KMS-11 (cell line): ENCODE measurements at regions not wholly inside any gene's neighbourhood (a gene's known extent, or its start where the extent isn't known, plus 50 kb on each side); places are given as distances from the start of the nearest gene placed in this dataset.

ENCODE experiments used
- H2AFZ ChIP-seq: fragments of 200-600 bp; sonication (generic); 2 replicates; pipeline ENCODE4 v1.6.1; 2016; ENCODE audit warnings: antibody characterized with exemption, mixed run types, low read depth
- H3K27ac ChIP-seq: fragments of 200-600 bp; sonication (generic); 2 replicates; pipeline ENCODE4 v1.6.1; 2016; ENCODE audit warnings: mild to moderate bottlenecking, mixed run types
- H3K27me3 ChIP-seq: fragments of 200-600 bp; sonication (generic); 2 replicates; pipeline ENCODE4 v1.6.1; 2017; ENCODE audit warnings: mild to moderate bottlenecking, low read depth, mixed run types, moderate library complexity; ENCODE audit not compliant: insufficient read depth
- H3K36me3 ChIP-seq: fragments of 200-600 bp; sonication (generic); 2 replicates; pipeline ENCODE4 v1.6.1; 2017; ENCODE audit warnings: mild to moderate bottlenecking, mixed run types; ENCODE audit not compliant: insufficient read depth
- H3K4me1 ChIP-seq: fragments of 200-600 bp; sonication (generic); 2 replicates; pipeline ENCODE4 v1.6.1; 2016; ENCODE audit warnings: mild to moderate bottlenecking, low read depth, mixed run types; ENCODE audit not compliant: poor library complexity, severe bottlenecking
- H3K4me2 ChIP-seq: fragments of 200-600 bp; sonication (generic); 2 replicates; pipeline ENCODE4 v1.7.0; 2016; ENCODE audit warnings: mild to moderate bottlenecking, mixed run types
- H3K4me3 ChIP-seq: fragments of 200-600 bp; sonication (generic); IDR thresholded peaks from 2 replicates; pipeline ENCODE4 v1.6.1; 2017; ENCODE audit warnings: low read depth, low read length, mixed read lengths; ENCODE audit not compliant: insufficient read depth
- H3K79me2 ChIP-seq: fragments of 200-600 bp; sonication (generic); 2 replicates; pipeline ENCODE4 v1.6.1; 2016; ENCODE audit warnings: low read depth, mixed run types; ENCODE audit not compliant: insufficient read depth
- H3K9ac ChIP-seq: fragments of 200-600 bp; sonication (generic); 2 replicates; pipeline ENCODE4 v1.6.1; 2016; ENCODE audit warnings: mild to moderate bottlenecking, mixed run types
- H4K20me1 ChIP-seq: fragments of 200-600 bp; sonication (generic); 2 replicates; pipeline ENCODE4 v1.6.1; 2016; ENCODE audit warnings: mild to moderate bottlenecking, mixed run types; ENCODE audit not compliant: insufficient read depth
- CTCF ChIP-seq: fragments of 200-600 bp; sonication (generic); conservative IDR thresholded peaks from 2 replicates; pipeline ENCODE4 v1.6.1; 2017; ENCODE audit warnings: low read depth, mild to moderate bottlenecking, antibody characterized with exemption, low read length, moderate library complexity, mixed read lengths

GRCh38 chr12:74985293-74985985 is 224.2 kb downstream of the KCNC2 start:
- Histone ChIP-seq H3K4me2 (no peak overlapping the region), H3K36me3 (no peaks in the 10 kb centered on the region), H3K27ac (no peak overlapping the region), H2AFZ (no peak overlapping the region), H4K20me1 (no peaks in the 10 kb centered on the region), H3K27me3 (no peaks in the 10 kb centered on the region), H3K4me1 (no peaks in the 10 kb centered on the region), H3K79me2 (no peaks in the 10 kb centered on the region), H3K4me3 (no peak overlapping the region), H3K9ac (no peak overlapping the region)
- no peak for TF ChIP-seq CTCF

GRCh38 chr12:74985986-74986319 is 223.7 kb downstream of the KCNC2 start:
- Histone ChIP-seq H4K20me1 (no peaks in the 10 kb centered on the region), H3K27ac (no peak overlapping the region), H3K4me2 (no peak overlapping the region), H3K27me3 (no peaks in the 10 kb centered on the region), H3K79me2 (no peaks in the 10 kb centered on the region), H3K36me3 (no peaks in the 10 kb centered on the region), H2AFZ (no peak overlapping the region), H3K4me1 (no peaks in the 10 kb centered on the region), H3K4me3 (no peak overlapping the region), H3K9ac (no peak overlapping the region)
- TF ChIP-seq CTCF, result no peak

- no peaks in the 10 kb centered on the region for H4K20me1 ChIP-seq
- H2AFZ ChIP-seq, result no peak overlapping the region
- no peaks in the 10 kb centered on the region for H3K27me3 ChIP-seq
- H3K4me2 ChIP-seq, result no peak overlapping the region
- H3K27ac ChIP-seq, result no peak overlapping the region
- H3K4me1 ChIP-seq, result no peaks in the 10 kb centered on the region
- no peaks in the 10 kb centered on the region for H3K79me2 ChIP-seq
- no peak for TF ChIP-seq CTCF
- H3K4me3 ChIP-seq, result no peak overlapping the region
- H3K9ac ChIP-seq, result no peak overlapping the region
- no peaks in the 10 kb centered on the region for H3K36me3 ChIP-seq
These were observed 221.5 kb downstream of the KCNC2 start for GRCh38 chr12:74988156-74988555.
